HepG2 (cell line): ENCODE measurements at regions not wholly inside any gene's neighbourhood (a gene's known extent, or its start where the extent isn't known, plus 50 kb on each side); places are given as distances from the start of the nearest gene placed in this dataset.

Experiments
- ATAC-seq: fragments of 200-7000 bp; cut with Tn5 transposase; 3 replicates; pipeline ENCODE4 v1.9.1; 2020; ENCODE audit warnings: mild to moderate bottlenecking, moderate library complexity
- BruUV-seq: library from RNA; stranded (reverse); fragments of 400-500 nt; replicated peaks from 2 replicates; lab custom pipeline; 2021; lab: Mats Ljungman, UMichigan
- CTCF ChIA-PET: fragments of 300-600 bp; formaldehyde crosslinking; extraction: SDS; loops from one replicate; lab custom pipeline; 2021; ENCODE audit warnings: low total read pairs, inconsistent platforms, low intra/inter-chr PET ratio; lab: Yijun Ruan, JAX
- POLR2A ChIA-PET: fragments of 350-600 bp; sonication (Branson Sonifier 250); formaldehyde crosslinking; loops from one replicate; lab custom pipeline; 2020; ENCODE audit warnings: antibody characterized with exemption, inconsistent platforms; lab: Yijun Ruan, JAX
- DNase-seq: peaks from one replicate; pipeline ENCODE4 v3.0.0-alpha.2; 2015; ENCODE audit warnings: low spot score
- FAIRE-seq: peaks from 3 replicates; lab custom pipeline; 2011; peaks lifted over from hg19 to GRCh38; lab: Jason Lieb, UNC
- H2AFZ ChIP-seq: one replicate; pipeline ENCODE4 v1.6.1; 2011; ENCODE audit warnings: low read length, inconsistent platforms
- H3K27ac ChIP-seq: fragments of 300-600 bp; 3 replicates; pipeline ENCODE4 v1.8.0; 2011; ENCODE audit warnings: mixed run types, mild to moderate bottlenecking, mixed read lengths, low read length, inconsistent platforms; ENCODE audit not compliant: insufficient read depth; ENCODE audit errors: extremely low read length
- H3K27me3 ChIP-seq, 2 experiments: fragments of 200-600 bp in 1 of 2; 2 replicates in 1 of 2; 3 replicates in 1 of 2; pipeline versions ENCODE4 v1.6.0 to v1.8.0; 2011; ENCODE audit warnings: low read length in 2 of 2, mild to moderate bottlenecking in 2 of 2, moderate library complexity in 2 of 2, inconsistent platforms in 1 of 2; ENCODE audit not compliant: insufficient read depth in 2 of 2, control insufficient read depth in 1 of 2
- H3K36me3 ChIP-seq, 2 experiments: fragments of 200-600 bp in 1 of 2; replicated peaks in 1 of 2; 2 replicates in 1 of 2; 3 replicates in 1 of 2; pipeline versions ENCODE4 v1.5.1 to v1.8.0; 2011; ENCODE audit warnings: low read length in 2 of 2, inconsistent platforms in 1 of 2; ENCODE audit not compliant: insufficient read depth in 2 of 2, control insufficient read depth in 1 of 2
- H3K4me1 ChIP-seq: 2 replicates; pipeline ENCODE4 v1.5.1; 2012; ENCODE audit warnings: low read length, inconsistent platforms; ENCODE audit not compliant: insufficient read depth
- H3K4me2 ChIP-seq: 2 replicates; pipeline ENCODE4 v1.6.0; 2011; ENCODE audit warnings: low read depth, low read length, inconsistent platforms
- H3K4me3 ChIP-seq, 3 experiments: fragments of 200-600 bp in 1 of 3; sonication (generic), shearing (Covaris generic) in 1 of 3; replicated peaks in 1 of 3; 2 replicates each; pipeline ENCODE4 v1.5.1; 2011 to 2016; ENCODE audit warnings: low read length in 3 of 3, inconsistent platforms in 2 of 3, low read depth in 2 of 3, mild to moderate bottlenecking in 2 of 3, control low read depth in 1 of 3, mixed read lengths in 1 of 3; ENCODE audit not compliant: insufficient read depth in 1 of 3
- H3K79me2 ChIP-seq: one replicate; pipeline ENCODE4 v1.6.1; 2011; ENCODE audit warnings: low read length, inconsistent platforms; ENCODE audit not compliant: insufficient read depth
- H3K9ac ChIP-seq: 2 replicates; pipeline ENCODE4 v1.6.0; 2011; ENCODE audit warnings: mild to moderate bottlenecking, low read depth, low read length, inconsistent platforms; ENCODE audit not compliant: insufficient read depth
- H3K9me3 ChIP-seq: 2 replicates; pipeline ENCODE4 v1.5.1; 2012; ENCODE audit warnings: mild to moderate bottlenecking, low read length
- H4K20me1 ChIP-seq: 2 replicates; pipeline ENCODE4 v1.6.0; 2011; ENCODE audit warnings: inconsistent platforms, mild to moderate bottlenecking, low read length, moderate library complexity; ENCODE audit not compliant: insufficient read depth
- AKAP8 ChIP-seq: sonication (generic); formaldehyde crosslinking; IDR thresholded peaks from 2 replicates; pipeline ENCODE4 v1.5.1; 2020; ENCODE audit warnings: mild to moderate bottlenecking, missing genetic modification reagents
- CBX5 ChIP-seq: sonication (generic); formaldehyde crosslinking; IDR thresholded peaks from 2 replicates; pipeline ENCODE4 v1.4.0; 2020; ENCODE audit warnings: missing genetic modification reagents, borderline replicate concordance
- EEA1 ChIP-seq: sonication (generic); formaldehyde crosslinking; IDR thresholded peaks from 2 replicates; pipeline ENCODE4 v1.5.1; 2020; ENCODE audit warnings: mild to moderate bottlenecking, missing genetic modification reagents, borderline replicate concordance
- IRF2 ChIP-seq: IDR thresholded peaks from 2 replicates; pipeline ENCODE4 v1.6.1; 2018; ENCODE audit warnings: missing genetic modification reagents, missing compliant biosample characterization
- MEIS2 ChIP-seq: sonication (generic); formaldehyde crosslinking; IDR thresholded peaks from 2 replicates; pipeline ENCODE4 v1.9.0; 2021; ENCODE audit warnings: mild to moderate bottlenecking, missing genetic modification reagents
- RFX3 ChIP-seq: IDR thresholded peaks from 2 replicates; pipeline ENCODE4 v1.6.1; 2016; ENCODE audit warnings: missing biosample characterization, missing genetic modification reagents
- SP4 ChIP-seq: sonication (generic); formaldehyde crosslinking; IDR thresholded peaks from 2 replicates; pipeline ENCODE4 v1.8.1; 2023; ENCODE audit warnings: mild to moderate bottlenecking, missing genetic modification reagents
- SRF ChIP-seq: IDR thresholded peaks from 2 replicates; pipeline ENCODE4 v1.6.1; 2011; ENCODE audit warnings: mild to moderate bottlenecking, low read depth, low read length, moderate library complexity
- WIZ ChIP-seq: sonication (generic); formaldehyde crosslinking; IDR thresholded peaks from 2 replicates; pipeline ENCODE4 v1.5.1; 2020; ENCODE audit warnings: mild to moderate bottlenecking, missing genetic modification reagents
- ZBTB10 ChIP-seq: sonication (generic); formaldehyde crosslinking; IDR thresholded peaks from 2 replicates; pipeline ENCODE4 v1.4.0; 2020; ENCODE audit warnings: missing genetic modification reagents, borderline replicate concordance
- ZFYVE20 ChIP-seq: sonication (generic); formaldehyde crosslinking; IDR thresholded peaks from 2 replicates; pipeline ENCODE4 v1.8.0; 2023; ENCODE audit warnings: low read depth, mild to moderate bottlenecking, moderate library complexity, missing genetic modification reagents, borderline replicate concordance
- ZNF10 ChIP-seq: sonication (generic); formaldehyde crosslinking; IDR thresholded peaks from 2 replicates; pipeline ENCODE4 v1.4.0; 2020; ENCODE audit warnings: mild to moderate bottlenecking, low read depth, missing genetic modification reagents, borderline replicate concordance
- ZNF121 ChIP-seq: sonication (generic); formaldehyde crosslinking; IDR thresholded peaks from 2 replicates; pipeline ENCODE4 v1.5.0; 2020; ENCODE audit warnings: mild to moderate bottlenecking, missing genetic modification reagents
- ZNF3 ChIP-seq: IDR thresholded peaks from 2 replicates; pipeline ENCODE4 v1.7.0; 2017; ENCODE audit warnings: inconsistent platforms
- ZNF569 ChIP-seq: sonication (generic); formaldehyde crosslinking; IDR thresholded peaks from 2 replicates; pipeline ENCODE4 v1.5.0; 2020; ENCODE audit warnings: mild to moderate bottlenecking, missing genetic modification reagents, moderate library complexity, borderline replicate concordance
- ZNF615 ChIP-seq: sonication (generic); formaldehyde crosslinking; IDR thresholded peaks from 2 replicates; pipeline ENCODE4 v1.5.0; 2020; ENCODE audit warnings: mild to moderate bottlenecking, missing genetic modification reagents, borderline replicate concordance
- ZNF660 ChIP-seq: sonication (generic); formaldehyde crosslinking; IDR thresholded peaks from 2 replicates; pipeline ENCODE4 v1.5.1; 2020; ENCODE audit warnings: mild to moderate bottlenecking, low read depth, missing genetic modification reagents, borderline replicate concordance
- ZNF670 ChIP-seq: sonication (generic); formaldehyde crosslinking; IDR thresholded peaks from 2 replicates; pipeline ENCODE4 v1.8.0; 2022; ENCODE audit warnings: mild to moderate bottlenecking, missing genetic modification reagents, borderline replicate concordance
- ZNF749 ChIP-seq: sonication (generic); formaldehyde crosslinking; IDR thresholded peaks from 2 replicates; pipeline ENCODE4 v1.8.0; 2022; ENCODE audit warnings: mild to moderate bottlenecking, missing genetic modification reagents, moderate library complexity, borderline replicate concordance
- ZNF768 ChIP-seq: sonication (generic); formaldehyde crosslinking; IDR thresholded peaks from 2 replicates; pipeline ENCODE4 v1.4.0; 2020; ENCODE audit warnings: missing genetic modification reagents
- WGBS: methylation state at CpG from one replicate; pipeline ENCODE4 v1.1.6; 2017; ENCODE audit warnings: low lambda C conversion rate; 5-methylcytosine and 5-hydroxymethylcytosine counted together
- in situ Hi-C: cut with HindIII; loops from 2 replicates; pipeline ENCODE4 v1.10.0; 2017; ENCODE audit warnings: low pct_unique_long_range_greater_than_20kb; ENCODE audit not compliant: extremely low pct_ligation_motif_present
- intact Hi-C: fragments of 100-400 bp; cut with micrococcal nuclease; formaldehyde crosslinking; loops from one replicate; pipeline ENCODE4 v1.10.0; 2022; ENCODE audit not compliant: unreplicated experiment

GRCh38 chr21:24163539-24163938 is 1443.7 kb downstream of the MRPL39 start:
- no peaks in the 10 kb centered on the region for H4K20me1 ChIP-seq
- H3K4me1 ChIP-seq, result no peaks in the 10 kb centered on the region
- WGBS, result 59% methylated on average over 8 of the region's 8 CpGs
- no peaks in the 10 kb centered on the region for H3K27me3 ChIP-seq
- ChIA-PET POLR2A (no interaction called here), CTCF (no interaction called here)
- intact Hi-C loops, result no loop called here
- in situ Hi-C loops, result no loop called here
- ATAC-seq (no peak), FAIRE-seq (no peak), DNase-seq (no peak)
- H3K27ac ChIP-seq, result no peak overlapping the region
- H2AFZ ChIP-seq, result no peak overlapping the region
- no peak overlapping the region for H3K9ac ChIP-seq
- no peaks in the 10 kb centered on the region for H3K36me3 ChIP-seq
- peaks cover 85% of the 10 kb centered on the region for H3K9me3 ChIP-seq
- H3K4me2 ChIP-seq, result no peak overlapping the region
- TF ChIP-seq ZBTB10 (CRISPR knock-in tag) (no peak), ZNF569 (no peak), EEA1 (CRISPR knock-in tag) (no peak)
- H3K79me2 ChIP-seq, result no peaks in the 10 kb centered on the region
- no peak overlapping the region for H3K4me3 ChIP-seq
- no TSS peak for BruUV-seq

- in situ Hi-C loops, result no loop called here
- H3K27ac ChIP-seq, result no peak overlapping the region
- ATAC-seq (no peak), FAIRE-seq (no peak), DNase-seq (peak; percentile 0)
- no peak overlapping the region for H3K4me2 ChIP-seq
- H3K4me1 ChIP-seq, result no peaks in the 10 kb centered on the region
- H3K36me3 ChIP-seq, result no peaks in the 10 kb centered on the region
- no peaks in the 10 kb centered on the region for H4K20me1 ChIP-seq
- H2AFZ ChIP-seq, result no peak overlapping the region
- peaks cover 78% of the 10 kb centered on the region for H3K9me3 ChIP-seq
- POLR2A ChIA-PET, result no interaction called here
- intact Hi-C loops, result no loop called here
- CTCF ChIA-PET, result no interaction called here
- no peaks in the 10 kb centered on the region for H3K79me2 ChIP-seq
- H3K27me3 ChIP-seq, result no peaks in the 10 kb centered on the region
- no TSS peak for BruUV-seq
- WGBS, result 8% methylated on average over 5 of the region's 5 CpGs
- H3K4me3 ChIP-seq, result no peak overlapping the region
- H3K9ac ChIP-seq, result no peak overlapping the region
- no peak for TF ChIP-seq SP4
- no peak for TF ChIP-seq ZNF10
- TF ChIP-seq ZNF670 (CRISPR knock-in tag), result no peak
- TF ChIP-seq ZNF121 (CRISPR knock-in tag), result no peak
- no peak for TF ChIP-seq ZNF768
- TF ChIP-seq ZNF615 (CRISPR knock-in tag), result no peak
- no peak for TF ChIP-seq ZNF660 (CRISPR knock-in tag)
- TF ChIP-seq ZFYVE20 (CRISPR knock-in tag), result no peak
- TF ChIP-seq MEIS2 (CRISPR knock-in tag), result no peak
- no peak for TF ChIP-seq AKAP8
- no peak for TF ChIP-seq ZNF749 (CRISPR knock-in tag)
- no peak for TF ChIP-seq RFX3 (CRISPR knock-in tag)
- no peak for TF ChIP-seq SRF
- no peak for TF ChIP-seq ZNF3 (CRISPR knock-in tag)
- TF ChIP-seq WIZ (CRISPR knock-in tag), result no peak
- TF ChIP-seq IRF2 (CRISPR knock-in tag), result no peak
- TF ChIP-seq CBX5 (CRISPR knock-in tag), result no peak
Measured at GRCh38 chr21:24160528-24160927, 1446.8 kb downstream of the MRPL39 start.
